HG03064 (cell line): ENCODE measurements at regions not wholly inside any gene's neighbourhood (a gene's known extent, or its start where the extent isn't known, plus 50 kb on each side); places are given as distances from the start of the nearest gene placed in this dataset.
"Not testable (repeated sequence)": the region's sequence is repeated elsewhere in the genome, so short reads cannot be mapped to it uniquely, and the experiment has no call there.

Source experiments
- ATAC-seq: cut with Tn5 transposase; IDR thresholded peaks from one replicate; pipeline ENCODE4 v1.9.1; 2021; ENCODE audit warnings: low read depth; ENCODE audit not compliant: unreplicated experiment

DNA sequence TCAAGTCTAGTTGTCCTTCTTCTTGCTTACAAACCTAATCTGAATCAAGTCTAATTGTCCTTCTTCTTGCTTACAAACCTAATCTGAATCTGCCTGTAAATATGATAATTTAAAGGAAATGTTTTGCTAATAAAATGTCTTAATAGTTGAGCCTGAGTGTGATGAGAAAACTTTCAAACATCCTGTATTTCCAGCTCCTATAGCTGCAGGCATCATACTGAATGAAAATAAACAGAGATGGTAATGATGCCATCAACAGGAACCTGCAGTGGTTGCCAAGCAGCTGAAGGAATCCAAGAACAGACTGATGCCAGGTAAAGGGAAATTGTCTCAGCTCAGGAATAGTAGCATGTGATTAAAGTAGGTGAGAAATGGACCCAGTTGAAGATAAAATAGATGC is 156.1 kb upstream of the IRS4 start:
- ATAC-seq = no peak

DNA sequence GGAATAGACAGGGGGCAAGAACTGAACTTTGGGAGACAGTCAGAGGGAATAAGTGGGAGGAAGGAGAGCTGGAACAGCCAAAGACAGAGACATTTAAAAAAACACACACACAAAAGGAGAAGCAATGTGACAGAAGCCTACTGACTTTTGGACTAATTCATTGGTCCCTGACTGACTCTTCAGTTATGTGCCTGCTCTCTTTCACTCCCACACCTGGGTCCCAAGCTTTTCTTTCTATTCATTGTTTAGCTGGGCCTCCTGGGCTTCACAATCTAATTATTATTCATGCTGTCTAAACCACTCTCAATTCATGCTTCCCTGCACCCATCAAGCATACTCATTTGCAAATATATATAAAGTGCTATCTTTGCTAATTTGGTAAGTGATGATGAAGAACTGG is 139.2 kb upstream of the IRS4 start:
- ATAC-seq = no peak

GRCh38 chrX:108843039-108843438 is 106.7 kb upstream of the IRS4 start:
- not testable (repeated sequence) for ATAC-seq

DNA sequence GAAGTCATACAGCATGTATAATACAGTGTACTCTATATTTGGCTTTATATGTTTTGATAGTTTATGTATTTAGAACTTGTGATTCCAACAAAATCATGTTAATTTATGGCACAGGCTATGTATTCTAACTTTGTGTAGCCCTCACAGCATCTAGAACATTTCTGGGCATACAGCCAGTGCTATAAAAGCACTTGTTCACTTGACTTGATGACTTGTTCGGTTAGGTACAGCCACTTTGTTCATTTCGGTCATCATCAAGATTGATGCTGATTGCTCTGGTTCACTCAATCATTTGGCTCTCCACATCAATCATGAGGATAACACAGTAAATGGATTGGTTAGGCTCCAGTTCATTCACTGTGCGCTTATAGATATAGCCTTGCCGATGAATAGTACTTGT is 97.6 kb upstream of the IRS4 start:
- ATAC-seq = no peak

DNA sequence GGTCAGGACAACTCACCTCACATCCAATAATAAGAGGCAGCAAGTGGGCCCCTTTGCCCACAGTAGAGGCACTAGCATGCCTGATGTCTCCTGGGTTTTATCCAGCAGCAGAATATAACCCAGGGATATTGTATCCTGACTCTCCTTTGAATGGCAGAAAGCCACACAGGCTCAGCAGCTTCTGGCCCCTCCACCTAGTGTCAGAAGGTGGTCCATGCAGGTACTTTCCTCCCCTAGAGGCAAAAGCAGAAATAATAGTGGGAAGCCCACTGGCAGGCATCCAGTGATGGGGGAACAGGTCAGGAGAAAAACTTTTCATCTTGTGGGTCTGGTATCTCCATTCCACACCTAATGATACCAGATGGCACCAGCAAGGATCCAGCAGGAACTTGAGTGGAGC is 75.5 kb upstream of the IRS4 start:
- ATAC-seq = no peak

DNA sequence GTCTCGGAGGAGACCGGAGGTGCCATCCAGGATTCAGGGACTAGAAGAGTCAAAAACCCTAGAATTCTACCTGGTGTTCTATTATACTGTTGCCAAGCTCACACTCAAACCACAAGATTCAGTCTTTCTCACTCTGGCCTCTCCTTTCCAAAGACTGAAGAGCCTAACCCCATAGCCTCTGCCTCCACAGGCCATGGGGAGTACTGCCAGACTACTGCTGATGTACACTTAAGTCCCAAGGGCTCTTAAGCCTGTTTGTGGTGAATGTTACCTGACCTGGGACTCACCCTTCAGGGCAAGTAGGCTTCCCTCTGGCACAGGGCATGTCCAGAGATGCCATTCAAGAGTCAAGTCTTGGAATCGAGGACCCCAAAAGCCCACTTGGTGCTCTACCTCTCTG is 58.9 kb upstream of the IRS4 start:
- ATAC-seq = no peak
